Ramos (cell line): ENCODE measurements at regions not wholly inside any gene's neighbourhood (a gene's known extent, or its start where the extent isn't known, plus 50 kb on each side); places are given as distances from the start of the nearest gene placed in this dataset.

Experiments
- in situ Hi-C: fragments of 300-500 bp; cut with MboI; formaldehyde crosslinking; loops from one replicate; pipeline ENCODE4 v1.14.3; 2022; ENCODE audit warnings: low sequenced_read_pairs; ENCODE audit not compliant: unreplicated experiment

- in situ Hi-C loops: no loop called here
These were observed 202.9 kb downstream of the USP12 start for GRCh38 chr13:26968431-26969341.

- in situ Hi-C loops: no loop called here
These were observed 204.2 kb downstream of the USP12 start for GRCh38 chr13:26967119-26968038.

GRCh38 chr13:26966701-26967080 is 204.9 kb downstream of the USP12 start:
- in situ Hi-C loops: no loop called here

- in situ Hi-C loops: no loop called here
These were observed 205.5 kb downstream of the USP12 start for GRCh38 chr13:26965952-26966700.

- in situ Hi-C loops: no loop called here
These were observed 204.0 kb upstream of the GPR12 start for GRCh38 chr13:26964278-26965250.

GRCh38 chr13:26962671-26963070 is 202.1 kb upstream of the GPR12 start:
- in situ Hi-C loops: no loop called here

GRCh38 chr13:26961890-26962615 is 201.5 kb upstream of the GPR12 start:
- in situ Hi-C loops: no loop called here

- in situ Hi-C loops: no loop called here
These were observed 196.6 kb upstream of the GPR12 start for GRCh38 chr13:26957182-26957581.

- in situ Hi-C loops: no loop called here
These were observed 196.0 kb upstream of the GPR12 start for GRCh38 chr13:26956522-26957142.

- in situ Hi-C loops: no loop called here
These were observed 194.4 kb upstream of the GPR12 start for GRCh38 chr13:26954976-26955375.

- in situ Hi-C loops: no loop called here
These were observed 192.7 kb upstream of the GPR12 start for GRCh38 chr13:26953291-26953690.

GRCh38 chr13:26952551-26953143 is 192.1 kb upstream of the GPR12 start:
- in situ Hi-C loops: no loop called here

GRCh38 chr13:26951581-26952177 is 191.1 kb upstream of the GPR12 start:
- in situ Hi-C loops: no loop called here

GRCh38 chr13:26950968-26951367 is 190.4 kb upstream of the GPR12 start:
- in situ Hi-C loops: no loop called here

GRCh38 chr13:26950546-26950945 is 190.0 kb upstream of the GPR12 start:
- in situ Hi-C loops: no loop called here

GRCh38 chr13:26949701-26950502 is 189.3 kb upstream of the GPR12 start:
- in situ Hi-C loops: no loop called here

- in situ Hi-C loops: no loop called here
These were observed 187.8 kb upstream of the GPR12 start for GRCh38 chr13:26948353-26948752.
